OCI-LY7 (cell line): ENCODE measurements at regions not wholly inside any gene's neighbourhood (a gene's known extent, or its start where the extent isn't known, plus 50 kb on each side); places are given as distances from the start of the nearest gene placed in this dataset.

Experiments used
- BruUV-seq: library from RNA; stranded (reverse); fragments of 400-500 nt; replicated peaks from 2 replicates; lab custom pipeline; 2021; lab: Mats Ljungman, UMichigan
- CTCF ChIA-PET: fragments of 300-600 bp; sonication (Branson Sonifier 250); formaldehyde crosslinking; loops from one replicate; lab custom pipeline; 2022; ENCODE audit warnings: antibody characterized with exemption; ENCODE audit not compliant: unreplicated experiment; lab: Charles Lee
- POLR2A ChIA-PET: fragments of 300-600 bp; sonication (Branson Sonifier 250); formaldehyde crosslinking; loops from one replicate; lab custom pipeline; 2022; ENCODE audit warnings: antibody characterized with exemption; lab: Charles Lee
- DNase-seq: peaks from one replicate; pipeline ENCODE4 v3.0.0-alpha.2; 2015; ENCODE audit warnings: low spot score
- H2AFZ ChIP-seq: fragments of 200-600 bp; sonication (generic), shearing (Covaris generic); 2 replicates; pipeline ENCODE4 v1.6.1; 2014; ENCODE audit warnings: mild to moderate bottlenecking, antibody characterized with exemption, low read length, moderate library complexity
- H3K27ac ChIP-seq: fragments of 200-600 bp; sonication (generic); 2 replicates; pipeline ENCODE4 v1.5.1; 2014; ENCODE audit warnings: mixed run types, low read depth, mild to moderate bottlenecking, moderate library complexity, low read length, inconsistent platforms; ENCODE audit not compliant: poor library complexity, severe bottlenecking
- H3K36me3 ChIP-seq: fragments of 200-600 bp; sonication (generic); 2 replicates; pipeline ENCODE4 v1.6.1; 2014; ENCODE audit warnings: mild to moderate bottlenecking, antibody characterized with exemption, low read length, moderate library complexity, mixed read lengths; ENCODE audit not compliant: insufficient read depth
- H3K4me1 ChIP-seq: fragments of 200-600 bp; sonication (generic); 2 replicates; pipeline ENCODE4 v1.5.1; 2014; ENCODE audit warnings: mild to moderate bottlenecking, low read length; ENCODE audit not compliant: insufficient read depth, poor library complexity, severe bottlenecking
- H3K4me2 ChIP-seq: fragments of 200-600 bp; sonication (generic); 2 replicates; pipeline ENCODE4 v1.6.1; 2014; ENCODE audit warnings: mild to moderate bottlenecking, low read length
- H3K4me3 ChIP-seq: fragments of 200-600 bp; sonication (generic); 2 replicates; pipeline ENCODE4 v1.5.1; 2014; ENCODE audit warnings: mild to moderate bottlenecking, low read depth, low read length; ENCODE audit not compliant: poor library complexity, severe bottlenecking
- H3K79me2 ChIP-seq: fragments of 200-600 bp; sonication (generic); 2 replicates; pipeline ENCODE4 v1.6.1; 2016; ENCODE audit warnings: low read depth, mild to moderate bottlenecking, low read length, moderate library complexity, mixed read lengths; ENCODE audit not compliant: insufficient read depth
- H3K9me2 ChIP-seq: fragments of 200-600 bp; sonication (generic); 2 replicates; pipeline ENCODE4 v1.6.1; 2016; ENCODE audit warnings: mild to moderate bottlenecking, low read length, mixed read lengths; ENCODE audit not compliant: insufficient read depth
- H3K9me3 ChIP-seq: fragments of 200-600 bp; sonication (generic); 2 replicates; pipeline ENCODE4 v1.6.1; 2014; ENCODE audit warnings: mild to moderate bottlenecking, mixed run types, low read length, mixed read lengths
- H4K20me1 ChIP-seq: fragments of 200-600 bp; sonication (generic); 2 replicates; pipeline ENCODE4 v1.6.1; 2014; ENCODE audit warnings: mild to moderate bottlenecking, antibody characterized with exemption, low read length, moderate library complexity, mixed read lengths; ENCODE audit not compliant: insufficient read depth
- EZH2phosphoT487 ChIP-seq: fragments of 200-600 bp; sonication (generic); IDR thresholded peaks from 2 replicates; pipeline ENCODE4 v1.6.1; 2018; ENCODE audit warnings: low read depth, borderline replicate concordance, mild to moderate bottlenecking, mixed run types, antibody characterized with exemption, low read length, moderate library complexity, mixed read lengths
- intact Hi-C: fragments of 100-400 bp; cut with micrococcal nuclease; formaldehyde crosslinking; loops from one replicate; pipeline ENCODE4 v1.10.0; 2022; ENCODE audit not compliant: unreplicated experiment
- TF ChIP-seq, protein P1 (sequence below): fragments of 200-600 bp; sonication (generic); conservative IDR thresholded peaks from 2 replicates; pipeline ENCODE4 v1.5.1; 2014; ENCODE audit warnings: mild to moderate bottlenecking, antibody characterized with exemption, low read length, moderate library complexity, mixed read lengths

- ChIA-PET POLR2A (interaction anchor here (0.6 kb wide), 1 partner anchor 321 kb away, joined by 3 read pairs; no protein-coding TSS in a partner anchor), CTCF (no interaction called here)
- no peak for DNase-seq
- Histone ChIP-seq H3K4me3 (no peak overlapping the region), H3K79me2 (no peaks in the 10 kb centered on the region), H3K4me2 (no peak overlapping the region), H4K20me1 (no peaks in the 10 kb centered on the region), H3K9me2 (no peaks in the 10 kb centered on the region), H3K27ac (no peak overlapping the region), H3K36me3 (no peaks in the 10 kb centered on the region), H2AFZ (no peak overlapping the region), H3K9me3 (no peaks in the 10 kb centered on the region), H3K4me1 (no peaks in the 10 kb centered on the region)
- intact Hi-C loops = no loop called here
- no TSS peak for BruUV-seq
- no peak for TF ChIP-seq EZH2phosphoT487
- TF ChIP-seq, protein P1, sequence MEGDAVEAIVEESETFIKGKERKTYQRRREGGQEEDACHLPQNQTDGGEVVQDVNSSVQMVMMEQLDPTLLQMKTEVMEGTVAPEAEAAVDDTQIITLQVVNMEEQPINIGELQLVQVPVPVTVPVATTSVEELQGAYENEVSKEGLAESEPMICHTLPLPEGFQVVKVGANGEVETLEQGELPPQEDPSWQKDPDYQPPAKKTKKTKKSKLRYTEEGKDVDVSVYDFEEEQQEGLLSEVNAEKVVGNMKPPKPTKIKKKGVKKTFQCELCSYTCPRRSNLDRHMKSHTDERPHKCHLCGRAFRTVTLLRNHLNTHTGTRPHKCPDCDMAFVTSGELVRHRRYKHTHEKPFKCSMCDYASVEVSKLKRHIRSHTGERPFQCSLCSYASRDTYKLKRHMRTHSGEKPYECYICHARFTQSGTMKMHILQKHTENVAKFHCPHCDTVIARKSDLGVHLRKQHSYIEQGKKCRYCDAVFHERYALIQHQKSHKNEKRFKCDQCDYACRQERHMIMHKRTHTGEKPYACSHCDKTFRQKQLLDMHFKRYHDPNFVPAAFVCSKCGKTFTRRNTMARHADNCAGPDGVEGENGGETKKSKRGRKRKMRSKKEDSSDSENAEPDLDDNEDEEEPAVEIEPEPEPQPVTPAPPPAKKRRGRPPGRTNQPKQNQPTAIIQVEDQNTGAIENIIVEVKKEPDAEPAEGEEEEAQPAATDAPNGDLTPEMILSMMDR = no peak
Observed at GRCh38 chr16:63298993-63299392, 1262.8 kb upstream of the CDH8 start.

- H3K79me2 ChIP-seq = no peaks in the 10 kb centered on the region
- no peak overlapping the region for H2AFZ ChIP-seq
- H3K27ac ChIP-seq = no peak overlapping the region
- CTCF ChIA-PET = no interaction called here
- H4K20me1 ChIP-seq = no peaks in the 10 kb centered on the region
- BruUV-seq = no TSS peak
- H3K9me3 ChIP-seq = no peaks in the 10 kb centered on the region
- TF ChIP-seq EZH2phosphoT487 = no peak
- TF ChIP-seq, protein P1 = no peak
- H3K9me2 ChIP-seq = no peaks in the 10 kb centered on the region
- H3K36me3 ChIP-seq = no peaks in the 10 kb centered on the region
- no peak for DNase-seq
- no peak overlapping the region for H3K4me3 ChIP-seq
- H3K4me1 ChIP-seq = no peaks in the 10 kb centered on the region
- H3K4me2 ChIP-seq = no peak overlapping the region
- POLR2A ChIA-PET = interaction anchor here (0.6 kb wide), 1 partner anchor 764 kb away, joined by 4 read pairs; no protein-coding TSS in a partner anchor
- intact Hi-C loops = no loop called here
Observed at GRCh38 chr16:63292036-63292435, 1255.8 kb upstream of the CDH8 start.

DNA sequence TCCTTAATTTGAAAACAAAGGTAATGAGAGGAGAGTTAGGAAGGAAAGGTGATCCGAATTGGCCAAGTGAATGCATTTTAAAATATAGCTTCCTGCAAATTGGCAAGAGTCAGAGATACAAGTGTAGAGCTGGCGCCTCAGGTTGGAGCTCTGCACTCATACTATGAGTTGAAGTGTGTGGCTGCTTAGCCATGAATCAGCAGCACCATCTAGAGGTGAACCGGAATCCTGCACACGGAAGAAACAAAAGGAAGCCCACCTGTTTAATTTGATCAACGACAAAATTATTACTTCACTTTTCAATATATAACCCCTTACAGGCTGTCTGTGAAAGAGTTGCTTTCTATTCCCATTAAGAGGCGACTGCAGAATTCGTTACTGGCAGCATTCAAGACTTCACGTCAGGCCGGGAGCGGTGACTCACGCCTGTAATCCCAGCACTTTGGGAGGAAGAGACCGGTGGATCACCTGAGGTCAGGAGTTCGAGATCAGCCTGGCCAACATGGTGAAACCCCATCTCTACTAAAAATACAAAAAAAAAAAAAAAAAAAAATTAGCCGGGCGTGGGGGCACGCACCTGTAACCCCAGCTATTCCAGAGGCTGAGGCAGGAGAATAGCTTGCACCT lies 1253.7 kb upstream of the CDH8 start:
- no peaks in the 10 kb centered on the region for H3K9me3 ChIP-seq
- peak; percentile 39 for DNase-seq
- TF ChIP-seq, protein P1 = peak; percentile 84
- no peak for TF ChIP-seq EZH2phosphoT487
- H3K36me3 ChIP-seq = no peaks in the 10 kb centered on the region
- no peaks in the 10 kb centered on the region for H3K9me2 ChIP-seq
- H3K4me1 ChIP-seq = no peaks in the 10 kb centered on the region
- no peak overlapping the region for H3K4me3 ChIP-seq
- intact Hi-C loops = no loop called here
- H4K20me1 ChIP-seq = no peaks in the 10 kb centered on the region
- ChIA-PET CTCF (no interaction called here), POLR2A (interaction anchor here (0.6 kb wide), 1 partner anchor 1101 kb away, joined by 3 read pairs; no protein-coding TSS in a partner anchor)
- no TSS peak for BruUV-seq
- no peak overlapping the region for H3K27ac ChIP-seq
- no peaks in the 10 kb centered on the region for H3K79me2 ChIP-seq
- H3K4me2 ChIP-seq = no peak overlapping the region
- no peak overlapping the region for H2AFZ ChIP-seq
